H1 (cell line): ENCODE measurements at regions not wholly inside any gene's neighbourhood (a gene's known extent, or its start where the extent isn't known, plus 50 kb on each side); places are given as distances from the start of the nearest gene placed in this dataset.

Source experiments
- CTCF ChIA-PET: fragments of 300-600 bp; sonication (Branson Sonifier 250); formaldehyde crosslinking; loops from one replicate; lab custom pipeline; 2021; ENCODE audit not compliant: partially characterized antibody; lab: Charles Lee
- POLR2A ChIA-PET: fragments of 300-600 bp; sonication (Branson Sonifier 250); formaldehyde crosslinking; loops from one replicate; lab custom pipeline; 2021; ENCODE audit warnings: inconsistent platforms; ENCODE audit not compliant: partially characterized antibody; lab: Charles Lee
- DNase-seq, 2 experiments: peaks; one replicate each; pipeline versions ENCODE4 v3.0.0 to v3.0.0-alpha.2; 2010 to 2022; ENCODE audit warnings: low spot score in 2 of 2, low read depth in 1 of 2, mixed read lengths in 1 of 2
- FAIRE-seq: peaks from 2 replicates; lab custom pipeline; 2011; peaks lifted over from hg19 to GRCh38; lab: Jason Lieb, UNC
- H2AFZ ChIP-seq: 2 replicates; pipeline ENCODE4 v1.8.1; 2012; ENCODE audit warnings: low read length, inconsistent platforms
- H2AK5ac ChIP-seq: 2 replicates; pipeline ENCODE4 v1.6.1; 2013; ENCODE audit warnings: low read depth, low read length
- H2BK120ac ChIP-seq: replicated peaks from 2 replicates; pipeline ENCODE3; 2013; ENCODE audit warnings: low read depth, low read length, inconsistent platforms
- H2BK12ac ChIP-seq: 2 replicates; pipeline ENCODE4 v1.6.1; 2013; ENCODE audit warnings: low read depth, low read length
- H2BK15ac ChIP-seq: 2 replicates; pipeline ENCODE4 v1.6.1; 2013; ENCODE audit warnings: low read length
- H2BK20ac ChIP-seq: 2 replicates; pipeline ENCODE4 v1.6.1; 2013; ENCODE audit warnings: low read length
- H2BK5ac ChIP-seq: 2 replicates; pipeline ENCODE4 v1.6.1; 2013; ENCODE audit warnings: low read depth, low read length
- H3K14ac ChIP-seq: 2 replicates; pipeline ENCODE4 v1.6.1; 2013; ENCODE audit warnings: inconsistent platforms; ENCODE audit not compliant: insufficient read length
- H3K18ac ChIP-seq: 2 replicates; pipeline ENCODE4 v1.6.1; 2013; ENCODE audit warnings: low read length; ENCODE audit errors: extremely low read depth
- H3K23ac ChIP-seq: 2 replicates; pipeline ENCODE4 v1.6.1; 2013; ENCODE audit warnings: inconsistent platforms; ENCODE audit not compliant: insufficient read length
- H3K23me2 ChIP-seq: 2 replicates; pipeline ENCODE4 v1.6.1; 2013; ENCODE audit warnings: low read depth, low read length
- H3K27ac ChIP-seq: 2 replicates; pipeline ENCODE4 v1.6.1; 2011; ENCODE audit warnings: low read depth, low read length, inconsistent platforms
- H3K27me3 ChIP-seq, 4 experiments: replicated peaks in 1 of 4; 1 replicate in 1 of 4; 2 replicates in 3 of 4; pipeline versions ENCODE4 v1.6.1 to v1.8.1; 2011 to 2013; ENCODE audit warnings: low read length in 3 of 4, mild to moderate bottlenecking in 3 of 4, inconsistent platforms in 2 of 4, mixed read lengths in 2 of 4, moderate library complexity in 1 of 4; ENCODE audit not compliant: control insufficient read depth in 3 of 4, insufficient read depth in 3 of 4; ENCODE audit errors: extremely low read depth in 1 of 4
- H3K36me3 ChIP-seq, 4 experiments: 2 replicates each; pipeline versions ENCODE4 v1.6.1 to v1.8.1; 2011 to 2013; ENCODE audit warnings: mild to moderate bottlenecking in 4 of 4, low read length in 3 of 4, moderate library complexity in 2 of 4, control low read depth in 1 of 4, inconsistent platforms in 1 of 4; ENCODE audit not compliant: insufficient read depth in 4 of 4, control insufficient read depth in 2 of 4
- H3K4ac ChIP-seq: replicated peaks from 2 replicates; pipeline ENCODE3; 2013; ENCODE audit warnings: low read length, low read depth, mixed read lengths, inconsistent platforms; ENCODE audit not compliant: insufficient read length
- H3K4me1 ChIP-seq, 4 experiments: replicated peaks in 1 of 4; 1 replicate in 1 of 4; 2 replicates in 3 of 4; pipeline versions ENCODE4 v1.6.1 to v1.8.1; 2011 to 2013; ENCODE audit warnings: low read length in 3 of 4, inconsistent platforms in 2 of 4, mixed read lengths in 1 of 4; ENCODE audit not compliant: insufficient read depth in 4 of 4, control insufficient read depth in 3 of 4
- H3K4me2 ChIP-seq, 2 experiments: 2 replicates each; pipeline versions ENCODE4 v1.6.1 to v1.8.1; 2011 to 2013; ENCODE audit warnings: low read depth in 2 of 2, low read length in 2 of 2, control low read depth in 1 of 2, inconsistent platforms in 1 of 2, mild to moderate bottlenecking in 1 of 2; ENCODE audit not compliant: insufficient read depth in 1 of 2
- H3K4me3 ChIP-seq, 4 experiments: fragments of 200-600, 300-600 bp in 1 of 4; sonication (generic), shearing (Covaris generic), sonication (Bioruptor Twin) in 1 of 4; 2 replicates each; pipeline versions ENCODE4 v1.5.1 to v1.8.1; 2011 to 2016; ENCODE audit warnings: low read length in 4 of 4, low read depth in 3 of 4, control low read depth in 2 of 4, inconsistent platforms in 2 of 4, mild to moderate bottlenecking in 2 of 4, mixed read lengths in 1 of 4, moderate library complexity in 1 of 4; ENCODE audit not compliant: insufficient read depth in 2 of 4; ENCODE audit errors: extremely low read depth in 1 of 4
- H3K56ac ChIP-seq: replicated peaks from 2 replicates; pipeline ENCODE3; 2013; ENCODE audit warnings: low read depth, mild to moderate bottlenecking, mixed read lengths, low read length, inconsistent platforms; ENCODE audit not compliant: insufficient read length
- H3K79me1 ChIP-seq: 2 replicates; pipeline ENCODE4 v1.6.1; 2013; ENCODE audit warnings: low read depth, low read length, control low read depth
- H3K79me2 ChIP-seq, 2 experiments: 2 replicates each; pipeline versions ENCODE4 v1.6.1 to v1.8.1; 2012 to 2013; ENCODE audit warnings: low read length in 2 of 2, mild to moderate bottlenecking in 2 of 2, inconsistent platforms in 1 of 2; ENCODE audit not compliant: insufficient read depth in 2 of 2, control insufficient read depth in 1 of 2
- H3K9ac ChIP-seq, 4 experiments: replicated peaks in 1 of 4; 1 replicate in 1 of 4; 2 replicates in 3 of 4; pipeline versions ENCODE4 v1.6.1 to v1.8.1; 2011 to 2013; ENCODE audit warnings: low read depth in 3 of 4, low read length in 3 of 4, control low read depth in 2 of 4, mild to moderate bottlenecking in 2 of 4, moderate library complexity in 2 of 4, inconsistent platforms in 1 of 4; ENCODE audit errors: extremely low read depth in 1 of 4
- H3K9me3 ChIP-seq, 2 experiments: 2 replicates each; pipeline versions ENCODE4 v1.6.1 to v1.8.1; 2012 to 2013; ENCODE audit warnings: mild to moderate bottlenecking in 2 of 2, moderate library complexity in 2 of 2, control low read depth in 1 of 2, inconsistent platforms in 1 of 2, low read depth in 1 of 2, low read length in 1 of 2, mixed read lengths in 1 of 2; ENCODE audit not compliant: insufficient read depth in 2 of 2
- H4K20me1 ChIP-seq, 2 experiments: replicated peaks in 1 of 2; 2 replicates each; pipeline versions ENCODE3 to v1.8.1; 2011 to 2013; ENCODE audit warnings: inconsistent platforms in 2 of 2, low read length in 2 of 2, mild to moderate bottlenecking in 1 of 2; ENCODE audit not compliant: insufficient read depth in 2 of 2, control insufficient read depth in 1 of 2
- H4K5ac ChIP-seq: 2 replicates; pipeline ENCODE4 v1.6.1; 2013; ENCODE audit warnings: low read length, low read depth, mixed read lengths, inconsistent platforms; ENCODE audit not compliant: insufficient read length
- H4K8ac ChIP-seq: 2 replicates; pipeline ENCODE4 v1.8.0; 2013; ENCODE audit warnings: mild to moderate bottlenecking, moderate library complexity, low read length, inconsistent platforms; ENCODE audit not compliant: insufficient read depth; ENCODE audit errors: extremely low read depth
- H4K91ac ChIP-seq: replicated peaks from 2 replicates; pipeline ENCODE3; 2013; ENCODE audit warnings: low read length, mixed read lengths, inconsistent platforms; ENCODE audit not compliant: insufficient read length
- CBX5 ChIP-seq: fragments of 300-800, 300-1000 bp; sonication (generic); IDR thresholded peaks from 2 replicates; pipeline ENCODE4 v1.7.1; 2016; ENCODE audit warnings: antibody characterized with exemption, low read length, low read depth
- CTCF ChIP-seq, 3 experiments: IDR thresholded peaks; 1 replicate in 2 of 3; 2 replicates in 1 of 3; pipeline versions ENCODE4 v1.5.1 to v1.6.1; 2011; ENCODE audit warnings: low read length in 3 of 3, mild to moderate bottlenecking in 3 of 3, inconsistent platforms in 2 of 3, low read depth in 1 of 3, moderate library complexity in 1 of 3; ENCODE audit not compliant: insufficient read depth in 1 of 3; ENCODE audit errors: control extremely low read depth in 1 of 3
- E2F6 ChIP-seq: IDR thresholded peaks from 2 replicates; pipeline ENCODE4 v1.6.1; 2012; ENCODE audit warnings: inconsistent platforms
- PHF8 ChIP-seq: fragments of 200-600 bp; sonication (generic); conservative IDR thresholded peaks from 2 replicates; pipeline ENCODE4 v1.7.1; 2012; ENCODE audit warnings: low read depth, mild to moderate bottlenecking, inconsistent platforms, low read length, moderate library complexity
- TAF7 ChIP-seq: optimal IDR thresholded peaks from 2 replicates; pipeline ENCODE3; 2011; ENCODE audit warnings: low read depth, mild to moderate bottlenecking, inconsistent platforms, low read length, moderate library complexity, borderline replicate concordance
- WGBS, 2 experiments: shearing (Covaris generic) in 1 of 2; methylation state at CpG; one replicate each; pipeline versions ENCODE4 v1.1.6 to v1.1.7; 2013 to 2015; ENCODE audit warnings: low lambda C conversion rate in 2 of 2, mixed read lengths in 2 of 2, inconsistent platforms in 1 of 2, low coverage in 1 of 2, missing lambda C conversion rate in 1 of 2; ENCODE audit not compliant: insufficient replicate concordance in 2 of 2, insufficient coverage in 1 of 2, insufficient read length in 1 of 2; ENCODE audit errors: extremely low coverage in 1 of 2, missing lambda C conversion rate in 1 of 2; 5-methylcytosine and 5-hydroxymethylcytosine counted together

GRCh38 chr10:2122431-2123124, 385.3 kb upstream of the ADARB2 start:
- no peak overlapping the region for H2AFZ ChIP-seq
- H3K4me2 ChIP-seq = no peak overlapping the region
- no peak overlapping the region for H3K9ac ChIP-seq
- H4K91ac ChIP-seq = no peak overlapping the region
- no peaks in the 10 kb centered on the region for H3K23me2 ChIP-seq
- no peak overlapping the region for H4K8ac ChIP-seq
- no peaks in the 10 kb centered on the region for H3K4me1 ChIP-seq
- H2BK5ac ChIP-seq = no peak overlapping the region
- peaks cover 0 to 1% (median 0%) of the 10 kb centered on the region in 4 experiments; a peak in 1 of 7 replicates for H3K27me3 ChIP-seq
- H3K18ac ChIP-seq = no peak overlapping the region
- H3K56ac ChIP-seq = no peak overlapping the region
- no peak overlapping the region for H3K14ac ChIP-seq
- no peak overlapping the region for H4K5ac ChIP-seq
- H3K23ac ChIP-seq = no peak overlapping the region
- 0 out of 4 replicates have a peak, but pooled peaks cover 0 to 2% of the 10 kb centered on the region in 2 experiments for H3K9me3 ChIP-seq
- H3K4me3 ChIP-seq = no peak overlapping the region
- CTCF ChIA-PET = interaction anchor here (0.6 to 0.9 kb wide), 2 partner anchors 15 to 869 kb away, joined by 3 to 4 read pairs; no protein-coding TSS in a partner anchor
- H3K36me3 ChIP-seq = no peaks in the 10 kb centered on the region
- no peak overlapping the region for H2BK120ac ChIP-seq
- H2AK5ac ChIP-seq = no peak overlapping the region
- no peaks in the 10 kb centered on the region for H4K20me1 ChIP-seq
- no peak overlapping the region for H2BK15ac ChIP-seq
- no peak for DNase-seq
- 75% methylated on average over 8 of the region's 8 CpGs; no CpG with 5 or more reads in 1 of the 2 experiments for WGBS, 2 experiments
- no peak overlapping the region for H2BK12ac ChIP-seq
- no peak overlapping the region for H3K27ac ChIP-seq
- FAIRE-seq = no peak
- no peaks in the 10 kb centered on the region for H3K79me2 ChIP-seq
- H3K4ac ChIP-seq = no peak overlapping the region
- no peaks in the 10 kb centered on the region for H3K79me1 ChIP-seq
- POLR2A ChIA-PET = no interaction called here
- H2BK20ac ChIP-seq = no peak overlapping the region
- no peak for TF ChIP-seq CTCF (IDR thresholded peaks at IDR 0.05; ENCODE audit: control extremely low read depth in 1 of 3, insufficient read depth in 1 of 3, low read depth in 1 of 3, low read length in 3 of 3)
- TF ChIP-seq PHF8 = no peak
- TF ChIP-seq CBX5 = no peak
- TF ChIP-seq E2F6 = no peak
- TF ChIP-seq TAF7 = no peak
